Fibroblast of lung (primary cell): ENCODE measurements at regions not wholly inside any gene's neighbourhood (a gene's known extent, or its start where the extent isn't known, plus 50 kb on each side); places are given as distances from the start of the nearest gene placed in this dataset.

Source experiments
- EZH2 ChIP-seq: IDR thresholded peaks from 2 replicates; pipeline ENCODE4 v1.5.1; 2012; ENCODE audit warnings: low read length, control low read depth, mild to moderate bottlenecking; ENCODE audit errors: missing control alignments
- TF ChIP-seq, protein P1 (sequence below), 2 donors: IDR thresholded peaks in 1 of 2; conservative IDR thresholded peaks in 1 of 2; 1 replicate in 1 of 2; 2 replicates in 1 of 2; pipeline ENCODE4 v1.5.1; 2011 to 2012; ENCODE audit warnings: low read length in 2 of 2, control low read depth in 1 of 2, inconsistent platforms in 1 of 2, low read depth in 1 of 2, mild to moderate bottlenecking in 1 of 2

DNA sequence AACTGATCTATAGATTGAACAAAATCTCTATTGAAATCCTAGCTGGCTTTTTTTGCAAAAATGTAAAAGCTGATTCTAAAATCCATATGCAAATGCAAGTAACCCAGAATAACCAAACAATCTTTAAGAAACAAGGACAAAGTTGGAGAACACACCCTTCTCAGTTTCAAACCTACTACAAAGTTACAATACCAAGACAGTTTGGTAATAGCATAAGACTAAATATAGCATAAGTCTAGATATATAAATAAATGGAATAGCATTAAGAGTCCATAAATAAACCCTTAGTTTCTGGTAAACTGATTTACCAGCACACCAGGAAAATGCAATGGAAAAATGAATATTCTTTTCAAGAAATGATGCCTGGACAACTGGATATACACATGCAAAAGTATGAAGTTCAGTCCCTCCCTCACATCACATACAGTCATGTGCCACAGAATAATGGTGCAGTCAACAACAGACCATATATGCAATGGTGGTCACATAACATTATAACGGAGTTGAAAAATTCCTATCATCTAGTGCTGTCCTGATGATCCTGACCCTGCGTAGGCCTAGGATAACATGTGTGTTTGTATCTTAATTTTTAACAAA, 94.5 kb upstream of the GRIN2B start:
- TF ChIP-seq, protein P1, sequence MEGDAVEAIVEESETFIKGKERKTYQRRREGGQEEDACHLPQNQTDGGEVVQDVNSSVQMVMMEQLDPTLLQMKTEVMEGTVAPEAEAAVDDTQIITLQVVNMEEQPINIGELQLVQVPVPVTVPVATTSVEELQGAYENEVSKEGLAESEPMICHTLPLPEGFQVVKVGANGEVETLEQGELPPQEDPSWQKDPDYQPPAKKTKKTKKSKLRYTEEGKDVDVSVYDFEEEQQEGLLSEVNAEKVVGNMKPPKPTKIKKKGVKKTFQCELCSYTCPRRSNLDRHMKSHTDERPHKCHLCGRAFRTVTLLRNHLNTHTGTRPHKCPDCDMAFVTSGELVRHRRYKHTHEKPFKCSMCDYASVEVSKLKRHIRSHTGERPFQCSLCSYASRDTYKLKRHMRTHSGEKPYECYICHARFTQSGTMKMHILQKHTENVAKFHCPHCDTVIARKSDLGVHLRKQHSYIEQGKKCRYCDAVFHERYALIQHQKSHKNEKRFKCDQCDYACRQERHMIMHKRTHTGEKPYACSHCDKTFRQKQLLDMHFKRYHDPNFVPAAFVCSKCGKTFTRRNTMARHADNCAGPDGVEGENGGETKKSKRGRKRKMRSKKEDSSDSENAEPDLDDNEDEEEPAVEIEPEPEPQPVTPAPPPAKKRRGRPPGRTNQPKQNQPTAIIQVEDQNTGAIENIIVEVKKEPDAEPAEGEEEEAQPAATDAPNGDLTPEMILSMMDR (conservative IDR thresholded peaks at IDR 0.05 in 1 of 2, IDR thresholded peaks at IDR 0.05 in 1 of 2; ENCODE audit: low read depth in 1 of 2, low read length in 2 of 2), result no peak
- no peak for TF ChIP-seq EZH2
